Panc1 (cell line): ENCODE measurements at regions not wholly inside any gene's neighbourhood (a gene's known extent, or its start where the extent isn't known, plus 50 kb on each side); places are given as distances from the start of the nearest gene placed in this dataset.
"Not testable (repeated sequence)": the region's sequence is repeated elsewhere in the genome, so short reads cannot be mapped to it uniquely, and the experiment has no call there.

Experiments used
- POLR2AphosphoS5 ChIP-seq: IDR thresholded peaks from 2 replicates; pipeline ENCODE4 v1.6.1; 2012; ENCODE audit warnings: mild to moderate bottlenecking, low read depth, low read length, moderate library complexity
- TCF7L2 ChIP-seq: IDR thresholded peaks from 2 replicates; pipeline ENCODE4 v1.6.1; 2011; ENCODE audit warnings: mild to moderate bottlenecking, low read depth, low read length, inconsistent platforms
- TF ChIP-seq, protein P1 (sequence below): fragments of 450-650 bp; IDR thresholded peaks from 2 replicates; pipeline ENCODE4 v1.5.1; 2017; ENCODE audit warnings: mild to moderate bottlenecking
- TF ChIP-seq, protein P2 (sequence below), 2 experiments: IDR thresholded peaks; 2 replicates each; pipeline ENCODE4 v1.6.1; 2011 to 2012; ENCODE audit warnings: low read depth in 2 of 2, control low read depth in 1 of 2, low read length in 1 of 2, mild to moderate bottlenecking in 1 of 2, moderate library complexity in 1 of 2; ENCODE audit not compliant: insufficient read depth in 1 of 2

DNA sequence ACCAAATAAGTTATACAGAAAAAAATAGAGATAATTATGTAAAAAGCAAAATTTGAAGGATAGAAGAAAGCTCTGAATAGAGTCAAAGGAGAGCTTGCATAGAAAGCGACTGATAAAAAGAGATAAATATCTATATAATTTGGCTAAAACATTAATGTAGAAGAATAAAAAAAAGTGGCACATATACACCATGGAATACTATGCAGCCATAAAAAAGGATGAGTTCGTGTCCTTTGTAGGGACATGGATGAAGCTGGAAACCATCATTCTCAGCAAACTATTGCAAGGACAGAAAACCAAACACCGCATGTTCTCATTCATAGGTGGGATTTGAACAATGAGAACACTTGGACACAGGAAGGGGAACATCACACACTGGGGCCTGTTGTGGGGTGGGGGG lies 693.3 kb upstream of the NR2F2 start:
- TF ChIP-seq, protein P1, sequence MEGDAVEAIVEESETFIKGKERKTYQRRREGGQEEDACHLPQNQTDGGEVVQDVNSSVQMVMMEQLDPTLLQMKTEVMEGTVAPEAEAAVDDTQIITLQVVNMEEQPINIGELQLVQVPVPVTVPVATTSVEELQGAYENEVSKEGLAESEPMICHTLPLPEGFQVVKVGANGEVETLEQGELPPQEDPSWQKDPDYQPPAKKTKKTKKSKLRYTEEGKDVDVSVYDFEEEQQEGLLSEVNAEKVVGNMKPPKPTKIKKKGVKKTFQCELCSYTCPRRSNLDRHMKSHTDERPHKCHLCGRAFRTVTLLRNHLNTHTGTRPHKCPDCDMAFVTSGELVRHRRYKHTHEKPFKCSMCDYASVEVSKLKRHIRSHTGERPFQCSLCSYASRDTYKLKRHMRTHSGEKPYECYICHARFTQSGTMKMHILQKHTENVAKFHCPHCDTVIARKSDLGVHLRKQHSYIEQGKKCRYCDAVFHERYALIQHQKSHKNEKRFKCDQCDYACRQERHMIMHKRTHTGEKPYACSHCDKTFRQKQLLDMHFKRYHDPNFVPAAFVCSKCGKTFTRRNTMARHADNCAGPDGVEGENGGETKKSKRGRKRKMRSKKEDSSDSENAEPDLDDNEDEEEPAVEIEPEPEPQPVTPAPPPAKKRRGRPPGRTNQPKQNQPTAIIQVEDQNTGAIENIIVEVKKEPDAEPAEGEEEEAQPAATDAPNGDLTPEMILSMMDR, result not testable (repeated sequence)
- not testable (repeated sequence) for TF ChIP-seq POLR2AphosphoS5, TCF7L2
- TF ChIP-seq, protein P2, sequence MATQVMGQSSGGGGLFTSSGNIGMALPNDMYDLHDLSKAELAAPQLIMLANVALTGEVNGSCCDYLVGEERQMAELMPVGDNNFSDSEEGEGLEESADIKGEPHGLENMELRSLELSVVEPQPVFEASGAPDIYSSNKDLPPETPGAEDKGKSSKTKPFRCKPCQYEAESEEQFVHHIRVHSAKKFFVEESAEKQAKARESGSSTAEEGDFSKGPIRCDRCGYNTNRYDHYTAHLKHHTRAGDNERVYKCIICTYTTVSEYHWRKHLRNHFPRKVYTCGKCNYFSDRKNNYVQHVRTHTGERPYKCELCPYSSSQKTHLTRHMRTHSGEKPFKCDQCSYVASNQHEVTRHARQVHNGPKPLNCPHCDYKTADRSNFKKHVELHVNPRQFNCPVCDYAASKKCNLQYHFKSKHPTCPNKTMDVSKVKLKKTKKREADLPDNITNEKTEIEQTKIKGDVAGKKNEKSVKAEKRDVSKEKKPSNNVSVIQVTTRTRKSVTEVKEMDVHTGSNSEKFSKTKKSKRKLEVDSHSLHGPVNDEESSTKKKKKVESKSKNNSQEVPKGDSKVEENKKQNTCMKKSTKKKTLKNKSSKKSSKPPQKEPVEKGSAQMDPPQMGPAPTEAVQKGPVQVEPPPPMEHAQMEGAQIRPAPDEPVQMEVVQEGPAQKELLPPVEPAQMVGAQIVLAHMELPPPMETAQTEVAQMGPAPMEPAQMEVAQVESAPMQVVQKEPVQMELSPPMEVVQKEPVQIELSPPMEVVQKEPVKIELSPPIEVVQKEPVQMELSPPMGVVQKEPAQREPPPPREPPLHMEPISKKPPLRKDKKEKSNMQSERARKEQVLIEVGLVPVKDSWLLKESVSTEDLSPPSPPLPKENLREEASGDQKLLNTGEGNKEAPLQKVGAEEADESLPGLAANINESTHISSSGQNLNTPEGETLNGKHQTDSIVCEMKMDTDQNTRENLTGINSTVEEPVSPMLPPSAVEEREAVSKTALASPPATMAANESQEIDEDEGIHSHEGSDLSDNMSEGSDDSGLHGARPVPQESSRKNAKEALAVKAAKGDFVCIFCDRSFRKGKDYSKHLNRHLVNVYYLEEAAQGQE (IDR thresholded peaks at IDR 0.05; ENCODE audit: insufficient read depth in 1 of 2, low read depth in 2 of 2, low read length in 1 of 2), result not testable (repeated sequence)
